Activated CD8-positive, alpha-beta T cell treated with anti-CD3 and anti-CD28 coated beads for 36 hours (primary cell): ENCODE measurements at regions not wholly inside any gene's neighbourhood (a gene's known extent, or its start where the extent isn't known, plus 50 kb on each side); places are given as distances from the start of the nearest gene placed in this dataset.

Experiments used
- ATAC-seq: fragments of 200-7000 bp; cut with Tn5 transposase; one replicate; pipeline ENCODE4 v1.10.0; 2021; ENCODE audit warnings: mild to moderate bottlenecking, moderate library complexity
- CTCF ChIA-PET: fragments of 350-600 bp; sonication (Branson Sonifier 250); formaldehyde crosslinking; loops from one replicate; lab custom pipeline; 2021; ENCODE audit warnings: antibody characterized with exemption; lab: Charles Lee
- POLR2A ChIA-PET: fragments of 350-600 bp; sonication (Branson Sonifier 250); formaldehyde crosslinking; loops from one replicate; lab custom pipeline; 2021; ENCODE audit warnings: antibody characterized with exemption; lab: Charles Lee
- DNase-seq: peaks from one replicate; pipeline ENCODE4 v3.0.0-alpha.2; 2020
- H3K27ac Mint-ChIP-seq: one replicate; pipeline ENCODE4 v1.8.0; 2021; ENCODE audit warnings: mild to moderate bottlenecking, mixed read lengths
- H3K27me3 Mint-ChIP-seq: one replicate; pipeline ENCODE4 v1.8.0; 2021; ENCODE audit warnings: mixed read lengths
- H3K36me3 Mint-ChIP-seq: one replicate; pipeline ENCODE4 v1.8.0; 2021; ENCODE audit warnings: low read depth, mixed read lengths
- H3K4me1 Mint-ChIP-seq: one replicate; pipeline ENCODE4 v1.8.0; 2021; ENCODE audit warnings: low read depth, mixed read lengths
- H3K4me3 Mint-ChIP-seq: one replicate; pipeline ENCODE4 v1.8.0; 2021; ENCODE audit warnings: mild to moderate bottlenecking, moderate library complexity, mixed read lengths
- H3K9me3 Mint-ChIP-seq: one replicate; pipeline ENCODE4 v1.8.0; 2021; ENCODE audit warnings: mixed read lengths
- intact Hi-C: fragments of 100-400 bp; cut with micrococcal nuclease; formaldehyde crosslinking; loops from one replicate; pipeline ENCODE4 v1.10.0; 2022
- TF ChIP-seq, protein P1 (sequence below): fragments of 200-600 bp; IDR thresholded peaks from one replicate; pipeline ENCODE4 v1.8.0; 2022; ENCODE audit warnings: antibody characterized with exemption, mild to moderate bottlenecking

- peaks cover 7% of the 10 kb centered on the region for H3K27me3 Mint-ChIP-seq
- H3K27ac Mint-ChIP-seq, result no peak overlapping the region
- H3K9me3 Mint-ChIP-seq, result peaks cover 4% of the 10 kb centered on the region
- POLR2A ChIA-PET, result no interaction called here
- no peaks in the 10 kb centered on the region for H3K4me1 Mint-ChIP-seq
- CTCF ChIA-PET, result no interaction called here
- no peak overlapping the region for H3K4me3 Mint-ChIP-seq
- intact Hi-C loops, result no loop called here
- ATAC-seq, result no peak
- DNase-seq, result no peak
- TF ChIP-seq, protein P1, sequence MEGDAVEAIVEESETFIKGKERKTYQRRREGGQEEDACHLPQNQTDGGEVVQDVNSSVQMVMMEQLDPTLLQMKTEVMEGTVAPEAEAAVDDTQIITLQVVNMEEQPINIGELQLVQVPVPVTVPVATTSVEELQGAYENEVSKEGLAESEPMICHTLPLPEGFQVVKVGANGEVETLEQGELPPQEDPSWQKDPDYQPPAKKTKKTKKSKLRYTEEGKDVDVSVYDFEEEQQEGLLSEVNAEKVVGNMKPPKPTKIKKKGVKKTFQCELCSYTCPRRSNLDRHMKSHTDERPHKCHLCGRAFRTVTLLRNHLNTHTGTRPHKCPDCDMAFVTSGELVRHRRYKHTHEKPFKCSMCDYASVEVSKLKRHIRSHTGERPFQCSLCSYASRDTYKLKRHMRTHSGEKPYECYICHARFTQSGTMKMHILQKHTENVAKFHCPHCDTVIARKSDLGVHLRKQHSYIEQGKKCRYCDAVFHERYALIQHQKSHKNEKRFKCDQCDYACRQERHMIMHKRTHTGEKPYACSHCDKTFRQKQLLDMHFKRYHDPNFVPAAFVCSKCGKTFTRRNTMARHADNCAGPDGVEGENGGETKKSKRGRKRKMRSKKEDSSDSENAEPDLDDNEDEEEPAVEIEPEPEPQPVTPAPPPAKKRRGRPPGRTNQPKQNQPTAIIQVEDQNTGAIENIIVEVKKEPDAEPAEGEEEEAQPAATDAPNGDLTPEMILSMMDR, result no peak
- no peaks in the 10 kb centered on the region for H3K36me3 Mint-ChIP-seq
Measured at GRCh38 chr2:144822966-144823365, 303.0 kb upstream of the ZEB2 start.

DNA sequence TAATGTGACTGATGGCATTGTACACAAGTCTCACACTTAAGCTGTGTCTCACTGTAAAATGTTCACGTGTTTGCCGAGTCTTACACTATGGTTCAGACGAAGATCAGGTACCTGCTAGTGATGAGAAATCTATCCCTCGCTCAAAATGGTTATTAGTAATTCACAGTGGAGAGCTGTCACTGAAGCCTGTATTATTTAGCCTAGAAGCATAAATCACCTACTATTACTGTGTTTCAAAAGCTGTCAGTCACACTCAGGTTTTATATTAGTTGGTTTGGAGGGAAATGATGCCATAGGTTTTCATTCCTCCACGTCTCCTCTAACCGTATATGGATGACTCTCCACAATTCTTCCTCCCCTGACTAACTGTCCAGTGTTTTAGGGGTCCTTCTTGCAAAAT, 292.4 kb upstream of the ZEB2 start:
- ATAC-seq (no peak), DNase-seq (no peak)
- Mint-ChIP-seq H3K4me1 (no peaks in the 10 kb centered on the region), H3K27me3 (peaks cover 5% of the 10 kb centered on the region), H3K36me3 (no peaks in the 10 kb centered on the region), H3K9me3 (no peaks in the 10 kb centered on the region), H3K27ac (no peak overlapping the region), H3K4me3 (no peak overlapping the region)
- POLR2A ChIA-PET, result no interaction called here
- TF ChIP-seq, protein P1, result no peak
- CTCF ChIA-PET, result no interaction called here
- intact Hi-C loops, result no loop called here

DNA sequence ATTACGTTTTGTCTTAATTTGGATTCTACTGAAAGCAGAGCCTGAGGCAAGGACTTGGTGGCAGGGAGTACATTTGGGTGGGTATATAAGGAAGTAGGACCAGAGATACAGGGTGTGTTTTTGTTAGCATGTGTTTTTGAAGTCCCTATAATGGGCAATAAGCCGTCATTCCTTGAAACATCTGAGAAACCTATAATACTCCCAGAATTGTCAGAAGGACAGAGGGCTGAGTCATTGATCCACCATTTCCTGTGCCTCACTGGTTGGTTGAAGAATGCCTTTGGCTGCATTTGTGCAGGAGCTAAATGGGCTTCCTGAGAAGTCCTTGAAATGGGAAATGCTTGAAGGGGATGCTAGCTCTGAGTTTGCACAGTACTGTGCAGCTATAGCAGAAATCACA, 281.8 kb upstream of the ZEB2 start:
- H3K4me3 Mint-ChIP-seq, result no peak overlapping the region
- CTCF ChIA-PET, result no interaction called here
- H3K27ac Mint-ChIP-seq, result no peak overlapping the region
- TF ChIP-seq, protein P1, result no peak
- intact Hi-C loops, result no loop called here
- DNase-seq, result no peak
- no peak for ATAC-seq
- H3K36me3 Mint-ChIP-seq, result no peaks in the 10 kb centered on the region
- POLR2A ChIA-PET, result no interaction called here
- no peaks in the 10 kb centered on the region for H3K9me3 Mint-ChIP-seq
- H3K4me1 Mint-ChIP-seq, result no peaks in the 10 kb centered on the region
- H3K27me3 Mint-ChIP-seq, result no peaks in the 10 kb centered on the region

DNA sequence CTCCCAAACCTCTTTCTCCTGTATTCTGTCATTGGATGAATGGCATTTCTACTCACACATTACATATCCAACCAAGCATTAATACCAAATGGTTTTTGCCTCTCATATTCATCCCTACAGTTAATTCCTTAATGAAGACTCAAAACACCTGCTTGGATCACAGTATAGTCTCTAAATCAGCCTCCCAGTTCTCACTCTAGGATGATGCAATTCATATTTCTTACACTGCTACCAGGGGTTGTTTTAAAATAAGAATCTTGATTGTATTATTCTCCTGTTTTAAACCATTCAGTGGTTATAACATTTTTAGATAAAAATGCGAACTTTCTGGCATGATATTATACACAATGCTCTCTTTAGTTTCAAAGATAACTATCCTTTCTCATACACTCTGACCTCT, 281.4 kb upstream of the ZEB2 start:
- TF ChIP-seq, protein P1, result no peak
- ChIA-PET POLR2A (no interaction called here), CTCF (no interaction called here)
- Mint-ChIP-seq H3K4me3 (no peak overlapping the region), H3K9me3 (no peaks in the 10 kb centered on the region), H3K36me3 (no peaks in the 10 kb centered on the region), H3K27ac (no peak overlapping the region), H3K4me1 (no peaks in the 10 kb centered on the region), H3K27me3 (peaks cover 1% of the 10 kb centered on the region)
- no peak for DNase-seq
- intact Hi-C loops, result no loop called here
- no peak for ATAC-seq

DNA sequence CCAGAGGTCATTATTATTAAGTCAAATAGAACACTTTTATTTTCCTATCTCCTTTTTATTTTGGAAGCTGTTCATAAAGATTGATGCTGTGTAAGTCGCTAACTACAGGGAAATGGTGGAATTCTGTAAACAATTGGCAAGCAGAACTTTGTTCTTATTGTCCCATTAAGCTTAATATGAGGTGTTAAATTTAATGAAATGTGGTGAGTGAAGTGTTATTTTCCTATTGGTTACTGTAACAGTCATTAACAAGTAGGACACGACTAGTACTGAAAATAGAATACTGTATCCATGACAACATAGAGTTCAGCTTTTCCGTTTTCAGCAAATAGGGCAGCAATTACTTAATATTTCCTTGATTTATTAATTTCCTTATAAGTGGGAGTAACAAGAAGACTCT, 279.1 kb upstream of the ZEB2 start:
- TF ChIP-seq, protein P1, result no peak
- peaks cover 1% of the 10 kb centered on the region for H3K27me3 Mint-ChIP-seq

More for the DNA sequence above, 279.1 kb upstream of the ZEB2 start:
- POLR2A ChIA-PET, result no interaction called here
- no peak for ATAC-seq
- intact Hi-C loops, result no loop called here
- Mint-ChIP-seq H3K36me3 (no peaks in the 10 kb centered on the region), H3K4me1 (no peaks in the 10 kb centered on the region), H3K9me3 (no peaks in the 10 kb centered on the region), H3K4me3 (no peak overlapping the region), H3K27ac (no peak overlapping the region)
- DNase-seq, result no peak
- CTCF ChIA-PET, result interaction anchor here (0.6 kb wide), 1 partner anchor 146 kb away, joined by 4 read pairs; no protein-coding TSS in a partner anchor
